Muscle of arm (tissue), 1 donor: ENCODE measurements at regions not wholly inside any gene's neighbourhood (a gene's known extent, or its start where the extent isn't known, plus 50 kb on each side); places are given as distances from the start of the nearest gene placed in this dataset.

Experiments
- DNase-seq: peaks from one replicate; pipeline ENCODE4 v3.0.0-alpha.2; 2013

GRCh38 chr14:100438678-100439592, 115.8 kb downstream of the SLC25A47 start:
- DNase-seq = no peak

GRCh38 chr14:100439781-100440180, 116.6 kb downstream of the SLC25A47 start:
- DNase-seq = no peak

- peak; percentile 62 for DNase-seq
Observed at GRCh38 chr14:100440207-100440631, 117.1 kb downstream of the SLC25A47 start.

- DNase-seq = no peak
Observed at GRCh38 chr14:100440758-100441203, 117.6 kb downstream of the SLC25A47 start.

GRCh38 chr14:100441271-100441947, 118.3 kb downstream of the SLC25A47 start:
- no peak for DNase-seq

GRCh38 chr14:100442036-100442435, 118.9 kb downstream of the SLC25A47 start:
- DNase-seq = no peak

GRCh38 chr14:100442498-100443490, 119.7 kb downstream of the SLC25A47 start:
- no peak for DNase-seq

- no peak for DNase-seq
Observed at GRCh38 chr14:100443603-100444002, 120.5 kb downstream of the SLC25A47 start.

- DNase-seq = no peak
Observed at GRCh38 chr14:100445436-100446088, 122.4 kb downstream of the SLC25A47 start.

GRCh38 chr14:100446572-100446971, 123.4 kb downstream of the SLC25A47 start:
- no peak for DNase-seq

GRCh38 chr14:100448376-100448775, 125.2 kb downstream of the SLC25A47 start:
- no peak for DNase-seq

GRCh38 chr14:100449225-100449987, 126.3 kb downstream of the SLC25A47 start:
- DNase-seq = no peak

- no peak for DNase-seq
Observed at GRCh38 chr14:100450049-100450448, 126.9 kb downstream of the SLC25A47 start.

- DNase-seq = no peak
Observed at GRCh38 chr14:100450736-100451135, 127.6 kb downstream of the SLC25A47 start.

GRCh38 chr14:100451264-100451663, 128.1 kb downstream of the SLC25A47 start:
- no peak for DNase-seq

- DNase-seq = no peak
Observed at GRCh38 chr14:100453930-100454329, 130.8 kb downstream of the SLC25A47 start.

- no peak for DNase-seq
Observed at GRCh38 chr14:100454437-100454836, 131.3 kb downstream of the SLC25A47 start.

GRCh38 chr14:100463937-100464336, 123.3 kb downstream of the BEGAIN start:
- no peak for DNase-seq

- no peak for DNase-seq
Observed at GRCh38 chr14:100466111-100466856, 120.9 kb downstream of the BEGAIN start.
